HG03135 (cell line): ENCODE measurements at regions not wholly inside any gene's neighbourhood (a gene's known extent, or its start where the extent isn't known, plus 50 kb on each side); places are given as distances from the start of the nearest gene placed in this dataset.

Experiments
- ATAC-seq: cut with Tn5 transposase; IDR thresholded peaks from one replicate; pipeline ENCODE4 v1.9.1; 2021; ENCODE audit warnings: mild to moderate bottlenecking, moderate library complexity; ENCODE audit not compliant: unreplicated experiment

- ATAC-seq: no peak
Measured at GRCh38 chr16:89027281-89027680, 50.3 kb upstream of the CBFA2T3 start.

DNA sequence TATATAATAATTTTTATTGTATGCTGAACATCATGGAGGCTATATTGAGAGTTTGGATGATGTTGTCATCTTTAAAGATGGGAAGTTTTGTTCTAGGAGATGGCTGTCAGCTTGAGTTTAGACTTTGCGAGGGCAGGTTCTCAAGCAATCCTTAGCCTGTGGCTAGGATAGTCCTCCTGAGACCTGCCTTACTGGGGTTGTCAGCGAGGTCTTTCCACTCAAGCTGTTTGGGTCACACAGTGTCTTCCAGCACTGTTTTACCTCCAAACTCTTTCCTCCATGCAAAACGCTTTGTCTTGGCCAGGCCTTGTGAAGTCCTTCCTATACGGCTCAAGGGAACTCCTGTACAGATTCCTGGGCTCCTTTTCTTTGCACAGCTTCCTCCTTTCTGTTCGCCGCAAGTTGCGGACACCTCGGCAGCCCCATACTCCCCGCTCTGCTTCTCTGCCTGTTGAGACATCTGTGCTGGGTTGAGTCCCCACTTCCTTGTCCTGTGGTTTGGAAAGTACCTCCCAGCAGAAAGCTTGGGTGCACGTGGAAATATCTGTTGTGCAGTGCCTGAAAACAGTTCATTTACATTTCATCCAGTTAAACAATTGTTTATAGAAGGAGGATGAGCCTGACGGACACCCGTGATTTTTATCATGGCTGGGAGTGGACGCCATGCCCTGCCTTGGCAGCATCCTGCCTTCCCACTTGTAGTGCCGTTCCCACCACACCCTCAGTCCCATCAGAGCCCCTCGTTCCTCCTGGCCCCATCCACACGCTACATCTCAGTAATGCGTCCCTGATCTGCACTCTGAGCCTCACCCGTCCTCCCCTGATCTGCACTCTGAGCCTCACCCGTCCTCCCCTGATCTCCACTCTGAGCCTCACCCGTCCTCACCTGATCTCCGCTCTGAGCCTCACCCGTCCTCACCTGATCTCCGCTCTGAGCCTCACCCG is 55.0 kb upstream of the CBFA2T3 start:
- peak; percentile 84 for ATAC-seq

- ATAC-seq: no peak
Measured at GRCh38 chr16:89033304-89033703, 56.3 kb upstream of the CBFA2T3 start.

DNA sequence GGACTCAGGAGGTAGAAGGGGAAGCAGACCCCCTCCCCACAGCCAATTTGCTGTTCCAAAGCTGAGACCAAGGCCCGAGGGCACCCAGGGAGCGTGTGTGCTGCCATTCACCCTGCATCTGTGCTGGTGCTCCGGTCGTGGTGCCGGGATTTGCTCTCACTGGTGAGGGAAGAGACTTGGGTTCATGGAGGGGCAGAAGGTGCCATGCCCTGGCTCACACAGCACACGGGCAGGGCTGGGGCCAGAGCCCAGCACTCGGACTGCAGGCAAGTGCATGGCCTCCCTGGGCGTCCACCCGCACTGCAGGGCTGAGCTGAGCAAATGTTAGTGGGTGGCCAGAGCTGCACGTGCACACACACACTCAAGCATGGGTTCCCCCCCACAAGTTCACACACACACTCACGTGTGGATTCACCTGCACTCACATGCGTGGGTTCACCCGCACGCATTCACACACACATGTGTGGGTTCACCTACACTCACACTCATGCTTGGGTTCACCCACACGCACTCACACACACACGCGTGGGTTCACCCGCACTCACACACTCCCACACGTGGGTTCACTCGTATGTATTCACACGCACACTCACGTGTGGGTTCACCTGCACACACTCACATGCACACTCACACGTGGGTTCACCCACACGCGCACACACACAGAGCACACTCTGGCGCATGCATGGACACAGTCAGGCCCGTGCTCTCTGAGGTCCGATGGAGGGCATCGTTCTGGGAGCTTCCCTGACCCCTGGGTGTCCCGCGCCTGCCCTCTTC is 57.0 kb upstream of the CBFA2T3 start:
- ATAC-seq: no peak

DNA sequence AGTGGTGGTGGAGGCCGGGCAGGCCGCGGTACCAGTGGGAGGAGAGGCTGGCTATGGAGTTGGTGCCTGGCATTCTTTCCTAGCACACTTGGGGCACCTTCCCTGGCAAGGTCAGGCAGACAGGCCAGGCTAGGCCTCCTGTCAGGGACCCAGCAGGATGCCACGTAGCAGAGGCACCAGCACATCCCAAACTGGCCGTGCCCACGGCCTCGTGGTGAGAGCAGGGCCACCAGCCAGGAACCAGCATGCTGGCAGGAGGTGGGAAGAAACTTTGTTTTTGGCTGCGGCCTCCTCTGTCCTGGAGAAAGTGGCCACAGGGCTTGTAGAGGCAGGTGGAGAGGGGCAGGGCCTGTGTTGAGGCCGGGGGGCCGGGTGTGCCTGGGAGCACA is 57.6 kb upstream of the CBFA2T3 start:
- ATAC-seq: no peak

- ATAC-seq: no peak
Measured at GRCh38 chr16:89034971-89035668, 58.1 kb upstream of the CBFA2T3 start.

GRCh38 chr16:89035669-89036570 is 57.7 kb upstream of the ACSF3 start:
- no peak for ATAC-seq

DNA sequence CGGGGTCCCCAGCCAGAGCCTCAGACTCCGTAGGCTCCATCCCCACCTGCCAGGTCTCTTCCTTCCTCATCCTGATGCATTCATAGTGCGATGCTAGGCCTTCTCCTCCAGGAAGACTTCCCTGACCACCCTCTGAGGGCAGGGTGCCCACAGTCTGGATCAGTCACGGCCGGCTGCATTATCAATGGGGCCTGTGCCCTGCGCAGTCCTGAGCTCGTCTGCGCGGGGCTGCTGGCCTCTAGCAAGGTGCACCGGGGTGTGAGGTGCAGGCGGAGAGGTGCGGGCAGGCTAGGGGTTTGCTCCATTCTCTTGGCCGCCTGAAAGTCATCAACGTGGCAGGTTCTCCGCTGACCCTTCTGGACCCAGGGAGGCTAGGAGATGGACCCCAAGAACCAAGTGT is 56.9 kb upstream of the ACSF3 start:
- no peak for ATAC-seq

- ATAC-seq: no peak
Measured at GRCh38 chr16:89037261-89038152, 56.1 kb upstream of the ACSF3 start.

DNA sequence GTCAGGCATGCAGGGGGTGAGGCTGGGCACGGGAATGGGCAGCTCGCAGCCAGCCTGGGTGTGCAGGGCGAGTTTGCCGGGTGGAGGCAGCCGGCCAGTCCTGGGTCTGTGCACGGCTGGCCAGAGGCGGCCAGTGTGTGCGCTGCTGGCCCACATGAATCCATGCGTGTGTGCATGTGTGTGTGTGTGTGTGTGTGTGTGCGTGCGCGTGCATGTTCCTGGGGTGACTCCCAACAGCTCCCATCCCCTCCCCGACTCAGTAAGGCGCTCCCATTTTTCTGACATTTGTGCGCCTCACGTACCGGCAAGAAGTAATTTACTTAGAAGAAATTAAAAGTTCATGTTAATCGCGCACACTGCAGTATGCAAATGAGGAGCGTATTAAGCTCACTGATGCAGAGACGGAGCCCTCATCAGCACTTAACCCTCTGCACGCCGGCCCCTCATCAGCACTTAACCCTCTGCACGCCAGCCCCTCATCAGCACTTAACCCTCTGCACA is 55.4 kb upstream of the ACSF3 start:
- no peak for ATAC-seq

GRCh38 chr16:89038811-89039735 is 54.6 kb upstream of the ACSF3 start:
- ATAC-seq: no peak

- ATAC-seq: no peak
Measured at GRCh38 chr16:89039756-89040155, 53.9 kb upstream of the ACSF3 start.

- no peak for ATAC-seq
Measured at GRCh38 chr16:89040391-89040790, 53.3 kb upstream of the ACSF3 start.

- ATAC-seq: no peak
Measured at GRCh38 chr16:89040861-89041570, 52.6 kb upstream of the ACSF3 start.

DNA sequence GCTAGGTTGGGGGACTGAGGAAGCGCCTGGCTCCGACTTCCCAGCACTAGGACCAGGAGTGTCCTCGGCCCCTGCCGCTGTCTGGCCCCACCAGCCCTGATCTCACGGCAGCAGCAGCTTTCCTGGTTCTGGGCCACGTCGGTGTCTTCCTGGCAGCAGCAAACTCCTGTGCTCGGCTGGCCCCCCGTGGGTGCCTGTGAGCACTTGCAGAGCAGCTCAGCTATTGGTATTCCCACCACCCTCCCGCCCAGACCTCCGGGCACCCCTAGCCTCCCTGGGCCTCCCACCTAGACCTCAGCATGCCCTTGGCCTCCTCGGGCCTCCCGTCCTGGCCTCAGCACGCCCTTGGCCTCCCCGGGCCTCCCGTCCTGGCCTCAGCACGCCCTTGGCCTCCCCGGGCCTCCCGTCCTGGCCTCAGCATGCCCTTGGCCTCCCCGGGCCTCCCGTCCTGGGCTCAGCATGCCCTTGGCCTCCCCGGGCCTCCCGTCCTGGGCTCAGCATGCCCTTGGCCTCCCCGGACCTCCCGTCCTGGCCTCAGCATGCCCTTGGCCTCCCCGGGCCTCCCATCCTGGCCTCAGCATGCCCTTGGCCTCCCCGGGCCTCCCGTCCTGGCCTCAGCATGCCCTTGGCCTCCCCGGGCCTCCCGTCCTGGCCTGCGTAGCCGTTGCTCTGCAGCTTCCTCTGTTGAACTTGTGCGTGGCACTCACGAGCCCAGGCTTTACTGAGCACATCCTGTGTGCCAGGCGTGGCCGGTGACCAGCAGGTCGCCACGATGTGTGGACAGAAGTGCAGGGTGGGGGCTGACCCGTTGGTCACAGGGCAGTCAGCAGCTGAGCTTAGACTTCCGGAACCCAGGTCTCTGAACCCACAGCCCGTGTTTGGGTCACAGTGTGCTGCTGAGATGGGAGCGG is 51.8 kb upstream of the ACSF3 start:
- ATAC-seq: no peak
